ENCODE measurements at regions not wholly inside any gene's neighbourhood (a gene's known extent, or its start where the extent isn't known, plus 50 kb on each side); places are given as distances from the start of the nearest gene placed in this dataset.

DNA sequence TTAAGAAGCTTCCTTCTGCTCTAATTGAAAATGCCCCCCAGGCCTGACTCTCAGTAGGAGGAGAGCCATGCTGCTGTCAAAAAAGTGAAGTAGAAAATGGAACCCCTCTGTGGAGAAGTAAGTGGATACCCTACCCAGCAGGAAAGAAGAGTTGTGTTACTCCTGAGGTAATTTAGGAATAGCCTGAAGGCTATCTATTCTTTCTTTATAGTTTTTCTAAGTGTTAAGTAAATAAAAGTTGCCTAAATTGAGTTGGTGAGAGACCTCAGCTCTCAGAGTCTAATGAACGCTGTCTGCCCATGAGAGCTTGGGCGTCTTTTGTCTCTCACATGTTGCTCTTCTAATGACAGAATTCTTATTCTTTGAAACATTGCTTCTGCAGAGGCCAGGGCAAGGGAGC lies 116.2 kb downstream of the NSUN3 start:
- no peak for DNase-seq (ENCODE audit: low read depth, low spot score)
- Histone ChIP-seq H3K4me3 (ENCODE audit: insufficient read length, low read depth) (no peak overlapping the region), H3K9me3 (ENCODE audit: insufficient read depth, low read length) (no peaks in the 10 kb centered on the region), H3K9ac (ENCODE audit: insufficient read length, low read depth) (no peak overlapping the region), H3K4me1 (ENCODE audit: insufficient read depth, insufficient read length) (no peaks in the 10 kb centered on the region), H3K27me3 (ENCODE audit: insufficient read depth, insufficient read length) (no peaks in the 10 kb centered on the region), H3K36me3 (ENCODE audit: insufficient read depth, insufficient read length, low read length) (no peaks in the 10 kb centered on the region)
- TF ChIP-seq YY1 (IDR thresholded peaks at IDR 0.05; ENCODE audit: insufficient read depth, insufficient read length) (no peak), ZNF274 (IDR thresholded peaks at IDR 0.05; ENCODE audit: low read depth, low read length) (no peak), SUZ12 (IDR thresholded peaks at IDR 0.05; ENCODE audit: extremely low read depth, insufficient read depth, insufficient read length) (no peak)

DNA sequence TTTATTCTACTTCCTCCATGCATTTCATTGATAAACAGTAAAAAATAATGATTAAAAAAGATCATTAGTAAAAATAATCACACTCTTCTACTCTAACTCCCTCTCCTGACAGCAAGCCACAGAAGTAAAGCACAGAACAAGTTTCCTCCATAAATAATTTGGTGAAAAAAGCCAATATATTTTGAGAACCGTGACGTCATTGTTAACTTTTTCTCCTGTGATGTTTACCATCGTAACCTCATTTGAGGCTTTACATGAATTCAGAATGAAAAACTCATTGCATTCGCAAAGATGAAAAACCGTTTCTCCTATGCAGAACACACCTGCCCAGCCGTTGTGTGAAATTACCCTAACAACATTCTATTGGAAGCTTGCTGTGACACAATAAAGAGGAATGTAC lies 120.7 kb downstream of the NSUN3 start:
- TF ChIP-seq SUZ12 (IDR thresholded peaks at IDR 0.05; ENCODE audit: extremely low read depth, insufficient read depth, insufficient read length) (no peak), ZNF274 (IDR thresholded peaks at IDR 0.05; ENCODE audit: low read depth, low read length) (no peak)
- no peak overlapping the region for H3K9ac ChIP-seq (ENCODE audit: insufficient read length, low read depth)
- no peaks in the 10 kb centered on the region for H3K36me3 ChIP-seq (ENCODE audit: insufficient read depth, insufficient read length, low read length)
- no peak for DNase-seq (ENCODE audit: low read depth, low spot score)
- no peaks in the 10 kb centered on the region for H3K4me1 ChIP-seq (ENCODE audit: insufficient read depth, insufficient read length)
- no peaks in the 10 kb centered on the region for H3K9me3 ChIP-seq (ENCODE audit: insufficient read depth, low read length)
- no peak overlapping the region for H3K4me3 ChIP-seq (ENCODE audit: insufficient read length, low read depth)
- H3K27me3 ChIP-seq (ENCODE audit: insufficient read depth, insufficient read length), result no peaks in the 10 kb centered on the region

DNA sequence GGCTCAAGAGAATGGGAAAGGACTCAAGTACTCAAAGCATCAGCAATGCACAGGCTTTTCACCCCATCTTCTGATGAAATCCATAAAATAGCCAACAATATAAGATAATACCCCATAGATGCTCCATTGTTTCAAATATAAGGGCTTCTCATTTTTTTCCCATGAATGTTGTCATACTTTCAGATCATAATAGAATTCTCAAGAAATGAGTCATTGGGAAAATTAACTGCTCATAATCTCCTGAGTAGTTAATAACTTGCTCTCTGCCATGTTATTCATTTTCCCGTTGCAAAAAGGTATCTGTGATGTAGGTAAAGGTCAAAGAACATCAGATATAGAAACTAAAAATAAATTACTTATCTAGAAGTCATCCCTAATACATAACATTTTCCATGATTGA lies 121.9 kb downstream of the NSUN3 start:
- Histone ChIP-seq H3K9ac (ENCODE audit: insufficient read length, low read depth) (no peak overlapping the region), H3K4me3 (ENCODE audit: insufficient read length, low read depth) (no peak overlapping the region), H3K36me3 (ENCODE audit: insufficient read depth, insufficient read length, low read length) (no peaks in the 10 kb centered on the region), H3K27me3 (ENCODE audit: insufficient read depth, insufficient read length) (no peaks in the 10 kb centered on the region), H3K4me1 (ENCODE audit: insufficient read depth, insufficient read length) (no peaks in the 10 kb centered on the region), H3K9me3 (ENCODE audit: insufficient read depth, low read length) (no peaks in the 10 kb centered on the region)
- no peak for DNase-seq (ENCODE audit: low read depth, low spot score)
- TF ChIP-seq ZNF274 (IDR thresholded peaks at IDR 0.05; ENCODE audit: low read depth, low read length) (no peak), YY1 (IDR thresholded peaks at IDR 0.05; ENCODE audit: insufficient read depth, insufficient read length) (no peak), SUZ12 (IDR thresholded peaks at IDR 0.05; ENCODE audit: extremely low read depth, insufficient read depth, insufficient read length) (no peak)

DNA sequence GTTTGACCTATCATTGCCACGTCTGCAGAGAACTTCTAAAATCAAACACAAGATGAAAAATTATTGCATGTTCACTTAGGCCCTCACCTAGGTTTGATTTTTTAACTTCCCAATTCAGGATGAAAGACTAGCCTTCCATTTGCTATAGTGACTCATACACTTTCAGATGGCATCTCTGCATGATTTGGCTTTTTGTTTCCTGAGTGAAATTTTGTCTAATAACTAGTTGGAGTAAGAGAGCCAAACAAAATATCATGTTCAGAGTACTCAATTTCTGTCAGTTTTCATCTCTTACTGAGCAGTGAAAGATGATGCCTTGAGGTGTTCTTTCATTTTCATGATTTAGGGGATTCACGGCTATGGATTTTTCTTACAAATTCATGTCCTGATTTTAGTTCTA lies 122.9 kb downstream of the NSUN3 start:
- Histone ChIP-seq H3K9ac (ENCODE audit: insufficient read length, low read depth) (no peak overlapping the region), H3K27me3 (ENCODE audit: insufficient read depth, insufficient read length) (no peaks in the 10 kb centered on the region), H3K9me3 (ENCODE audit: insufficient read depth, low read length) (no peaks in the 10 kb centered on the region), H3K4me3 (ENCODE audit: insufficient read length, low read depth) (no peak overlapping the region), H3K4me1 (ENCODE audit: insufficient read depth, insufficient read length) (no peaks in the 10 kb centered on the region), H3K36me3 (ENCODE audit: insufficient read depth, insufficient read length, low read length) (no peaks in the 10 kb centered on the region)
- DNase-seq (ENCODE audit: low read depth, low spot score), result no peak
- no peak for TF ChIP-seq ZNF274 (IDR thresholded peaks at IDR 0.05; ENCODE audit: low read depth, low read length)
- no peak for TF ChIP-seq YY1 (IDR thresholded peaks at IDR 0.05; ENCODE audit: insufficient read depth, insufficient read length)
- TF ChIP-seq SUZ12 (IDR thresholded peaks at IDR 0.05; ENCODE audit: extremely low read depth, insufficient read depth, insufficient read length), result no peak

DNA sequence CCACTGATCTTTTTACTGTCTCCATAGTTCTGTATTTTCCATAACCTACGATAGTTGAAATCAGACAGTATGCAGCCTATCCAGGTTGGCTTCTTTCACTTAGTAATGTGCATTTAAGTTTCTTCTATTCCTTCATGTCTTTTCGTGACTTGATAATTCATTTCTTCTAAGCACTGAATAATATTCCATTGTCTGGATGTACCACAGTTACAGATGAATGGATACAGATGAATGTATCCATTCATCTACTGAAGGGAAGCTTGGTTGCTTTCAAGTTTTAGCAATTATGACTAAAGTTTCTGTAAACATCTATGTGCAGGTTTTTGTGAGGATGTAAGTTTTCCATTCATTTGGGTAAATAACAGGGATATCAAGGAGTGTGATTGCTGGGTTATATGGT lies 124.8 kb downstream of the NSUN3 start:
- H3K27me3 ChIP-seq (ENCODE audit: insufficient read depth, insufficient read length), result no peaks in the 10 kb centered on the region
- H3K9ac ChIP-seq (ENCODE audit: insufficient read length, low read depth), result no peak overlapping the region
- H3K36me3 ChIP-seq (ENCODE audit: insufficient read depth, insufficient read length, low read length), result no peaks in the 10 kb centered on the region
- H3K9me3 ChIP-seq (ENCODE audit: insufficient read depth, low read length), result no peaks in the 10 kb centered on the region
- TF ChIP-seq SUZ12 (IDR thresholded peaks at IDR 0.05; ENCODE audit: extremely low read depth, insufficient read depth, insufficient read length) (no peak), YY1 (IDR thresholded peaks at IDR 0.05; ENCODE audit: insufficient read depth, insufficient read length) (no peak), ZNF274 (IDR thresholded peaks at IDR 0.05; ENCODE audit: low read depth, low read length) (no peak)
- H3K4me3 ChIP-seq (ENCODE audit: insufficient read length, low read depth), result no peak overlapping the region
- no peak for DNase-seq (ENCODE audit: low read depth, low spot score)
- H3K4me1 ChIP-seq (ENCODE audit: insufficient read depth, insufficient read length), result no peaks in the 10 kb centered on the region

DNA sequence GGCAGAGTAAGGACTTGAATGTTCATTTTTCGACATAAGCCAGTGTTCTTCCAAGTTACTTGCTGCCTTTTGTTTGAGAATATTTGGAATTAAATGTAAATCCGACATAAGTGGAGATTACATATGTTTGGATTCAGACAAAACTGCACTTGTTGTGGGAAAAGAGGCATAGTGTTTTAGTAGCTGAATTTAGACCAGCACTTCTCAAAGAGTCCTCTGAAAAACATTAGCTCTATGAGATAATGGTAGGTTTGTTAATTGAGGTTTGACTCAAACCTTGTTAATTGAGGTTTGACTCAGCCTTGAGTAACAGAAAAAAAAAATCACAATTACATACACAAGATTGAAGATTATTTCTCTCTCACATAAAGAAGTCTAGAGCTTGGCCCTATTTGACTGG lies 132.5 kb downstream of the NSUN3 start:
- no peaks in the 10 kb centered on the region for H3K27me3 ChIP-seq (ENCODE audit: insufficient read depth, insufficient read length)
- H3K9me3 ChIP-seq (ENCODE audit: insufficient read depth, low read length), result peaks cover 6% of the 10 kb centered on the region; the same call in 1 of the 2 replicates
- no peak overlapping the region for H3K4me3 ChIP-seq (ENCODE audit: insufficient read length, low read depth)
- H3K9ac ChIP-seq (ENCODE audit: insufficient read length, low read depth), result no peak overlapping the region
- TF ChIP-seq SUZ12 (IDR thresholded peaks at IDR 0.05; ENCODE audit: extremely low read depth, insufficient read depth, insufficient read length) (no peak), ZNF274 (IDR thresholded peaks at IDR 0.05; ENCODE audit: low read depth, low read length) (no peak), YY1 (IDR thresholded peaks at IDR 0.05; ENCODE audit: insufficient read depth, insufficient read length) (no peak)
- no peaks in the 10 kb centered on the region for H3K36me3 ChIP-seq (ENCODE audit: insufficient read depth, insufficient read length, low read length)
- DNase-seq (ENCODE audit: low read depth, low spot score), result no peak
- H3K4me1 ChIP-seq (ENCODE audit: insufficient read depth, insufficient read length), result no peaks in the 10 kb centered on the region

DNA sequence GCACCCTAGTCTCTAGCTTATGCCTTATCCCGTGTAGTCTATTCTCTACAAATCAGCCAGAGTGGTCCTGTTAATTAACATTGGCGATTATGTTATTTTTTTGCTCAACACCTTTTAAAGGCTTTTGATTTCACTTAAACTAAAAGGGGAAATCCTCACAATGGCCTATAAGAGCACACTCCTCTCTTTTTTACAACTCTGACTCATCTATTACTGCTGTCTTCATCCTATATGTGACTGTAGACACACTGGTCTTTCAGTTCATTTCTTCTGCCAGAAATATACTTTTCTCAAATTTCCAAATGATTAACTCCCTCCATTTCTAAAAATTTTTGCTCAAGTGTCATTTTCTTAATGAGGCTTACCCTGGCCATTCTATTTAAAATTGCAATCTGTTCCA lies 143.4 kb downstream of the NSUN3 start:
- no peaks in the 10 kb centered on the region for H3K36me3 ChIP-seq (ENCODE audit: insufficient read depth, insufficient read length, low read length)
- no peak overlapping the region for H3K9ac ChIP-seq (ENCODE audit: insufficient read length, low read depth)
- H3K27me3 ChIP-seq (ENCODE audit: insufficient read depth, insufficient read length), result no peaks in the 10 kb centered on the region
- H3K4me1 ChIP-seq (ENCODE audit: insufficient read depth, insufficient read length), result no peaks in the 10 kb centered on the region
- no peak overlapping the region for H3K4me3 ChIP-seq (ENCODE audit: insufficient read length, low read depth)
- no peaks in the 10 kb centered on the region for H3K9me3 ChIP-seq (ENCODE audit: insufficient read depth, low read length)
- DNase-seq (ENCODE audit: low read depth, low spot score), result no peak
- TF ChIP-seq ZNF274 (IDR thresholded peaks at IDR 0.05; ENCODE audit: low read depth, low read length), result no peak
- TF ChIP-seq SUZ12 (IDR thresholded peaks at IDR 0.05; ENCODE audit: extremely low read depth, insufficient read depth, insufficient read length), result no peak
- TF ChIP-seq YY1 (IDR thresholded peaks at IDR 0.05; ENCODE audit: insufficient read depth, insufficient read length), result no peak

DNA sequence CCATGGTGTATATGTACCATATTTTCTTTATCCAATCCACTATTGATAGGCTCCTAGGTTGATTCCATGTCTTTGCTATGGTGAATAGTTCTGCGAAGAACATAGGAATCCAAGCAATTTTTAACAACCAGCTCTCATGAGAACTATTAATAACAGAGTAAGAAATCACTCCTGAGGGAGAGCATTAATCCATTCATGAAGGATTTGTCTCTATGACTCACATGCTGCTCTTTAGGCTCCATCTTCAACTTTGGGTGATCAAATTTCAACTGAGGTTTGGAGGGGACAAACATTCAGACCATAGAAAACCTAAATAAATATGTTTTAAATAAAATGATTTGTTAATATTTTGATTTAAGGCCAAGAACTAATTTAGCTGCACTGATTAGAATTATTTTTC lies 147.4 kb downstream of the NSUN3 start:
- H3K4me3 ChIP-seq (ENCODE audit: insufficient read length, low read depth), result no peak overlapping the region
- H3K9me3 ChIP-seq (ENCODE audit: insufficient read depth, low read length), result no peaks in the 10 kb centered on the region
- TF ChIP-seq YY1 (IDR thresholded peaks at IDR 0.05; ENCODE audit: insufficient read depth, insufficient read length), result no peak
- no peak for TF ChIP-seq ZNF274 (IDR thresholded peaks at IDR 0.05; ENCODE audit: low read depth, low read length)
- no peak for TF ChIP-seq SUZ12 (IDR thresholded peaks at IDR 0.05; ENCODE audit: extremely low read depth, insufficient read depth, insufficient read length)
- no peaks in the 10 kb centered on the region for H3K4me1 ChIP-seq (ENCODE audit: insufficient read depth, insufficient read length)
- H3K27me3 ChIP-seq (ENCODE audit: insufficient read depth, insufficient read length), result no peaks in the 10 kb centered on the region
- no peaks in the 10 kb centered on the region for H3K36me3 ChIP-seq (ENCODE audit: insufficient read depth, insufficient read length, low read length)
- no peak for DNase-seq (ENCODE audit: low read depth, low spot score)
- H3K9ac ChIP-seq (ENCODE audit: insufficient read length, low read depth), result no peak overlapping the region
